ENCODE measurements at regions not wholly inside any gene's neighbourhood (a gene's known extent, or its start where the extent isn't known, plus 50 kb on each side); places are given as distances from the start of the nearest gene placed in this dataset.
"Not testable (repeated sequence)": the region's sequence is repeated elsewhere in the genome, so short reads cannot be mapped to it uniquely, and the experiment has no call there.

GRCh38 chr10:65126288-65126687 lies 1605.1 kb downstream of the REEP3 start:
- DNase-seq: no peak
- intact Hi-C loops (cut with DNase I): no loop called here

- intact Hi-C loops (cut with DNase I): no loop called here
- no peak for DNase-seq
These were observed 1607.1 kb downstream of the REEP3 start for GRCh38 chr10:65128277-65128676.

- intact Hi-C loops (cut with DNase I): no loop called here
- no peak for DNase-seq
These were observed 1609.1 kb downstream of the REEP3 start for GRCh38 chr10:65130162-65130758.

- intact Hi-C loops (cut with DNase I): no loop called here
These were observed 1612.5 kb downstream of the REEP3 start for GRCh38 chr10:65133652-65134051.

GRCh38 chr10:65135508-65135907 lies 1614.3 kb downstream of the REEP3 start:
- intact Hi-C loops (cut with DNase I): no loop called here
- no peak for DNase-seq

More at GRCh38 chr10:65133652-65134051, 1612.5 kb downstream of the REEP3 start:
- no peak for DNase-seq

- intact Hi-C loops (cut with DNase I): no loop called here
- no peak for DNase-seq
These were observed 1621.6 kb downstream of the REEP3 start for GRCh38 chr10:65142641-65143435.

GRCh38 chr10:65143723-65144122 lies 1622.5 kb downstream of the REEP3 start:
- DNase-seq: no peak
- intact Hi-C loops (cut with DNase I): no loop called here

GRCh38 chr10:65149878-65150277 lies 1628.7 kb downstream of the REEP3 start:
- no peak for DNase-seq
- intact Hi-C loops (cut with DNase I): no loop called here

- intact Hi-C loops (cut with DNase I): no loop called here
These were observed 1645.1 kb downstream of the REEP3 start for GRCh38 chr10:65166272-65166671.

GRCh38 chr10:65172249-65172648 lies 1651.0 kb downstream of the REEP3 start:
- intact Hi-C loops (cut with DNase I): loop anchor here (5.0 kb wide), 1 partner anchor 335 kb away; no protein-coding TSS in a partner anchor
- no peak for DNase-seq

More at GRCh38 chr10:65166272-65166671, 1645.1 kb downstream of the REEP3 start:
- no peak for DNase-seq

- intact Hi-C loops (cut with DNase I): no loop called here
- no peak for DNase-seq
These were observed 1655.8 kb downstream of the REEP3 start for GRCh38 chr10:65176994-65177393.

- DNase-seq: no peak
- intact Hi-C loops (cut with DNase I): no loop called here
These were observed 1662.0 kb downstream of the REEP3 start for GRCh38 chr10:65183236-65183635.

- intact Hi-C loops (cut with DNase I); DNase-seq: not testable (repeated sequence)
These were observed 1665.5 kb downstream of the REEP3 start for GRCh38 chr10:65186668-65187067.

- no peak for DNase-seq
- intact Hi-C loops (cut with DNase I): no loop called here
These were observed 1672.9 kb downstream of the REEP3 start for GRCh38 chr10:65194126-65194525.

GRCh38 chr10:65194555-65194954 lies 1673.4 kb downstream of the REEP3 start:
- intact Hi-C loops (cut with DNase I): no loop called here
- no peak for DNase-seq

- intact Hi-C loops (cut with DNase I): no loop called here
- DNase-seq: no peak
These were observed 1674.9 kb downstream of the REEP3 start for GRCh38 chr10:65196111-65196510.

- no peak for DNase-seq
- intact Hi-C loops (cut with DNase I): no loop called here
These were observed 1676.7 kb downstream of the REEP3 start for GRCh38 chr10:65197935-65198334.

GRCh38 chr10:65201491-65201890 lies 1680.3 kb downstream of the REEP3 start:
- intact Hi-C loops (cut with DNase I): no loop called here

GRCh38 chr10:65204999-65205398 lies 1683.8 kb downstream of the REEP3 start:
- intact Hi-C loops (cut with DNase I): no loop called here
- no peak for DNase-seq

More at GRCh38 chr10:65201491-65201890, 1680.3 kb downstream of the REEP3 start:
- DNase-seq: no peak

GRCh38 chr10:65213170-65213569 lies 1692.0 kb downstream of the REEP3 start:
- DNase-seq: no peak
- intact Hi-C loops (cut with DNase I): no loop called here

GRCh38 chr10:65219444-65219843 lies 1698.2 kb downstream of the REEP3 start:
- no peak for DNase-seq
- intact Hi-C loops (cut with DNase I): no loop called here
